ENCODE measurements at regions not wholly inside any gene's neighbourhood (a gene's known extent, or its start where the extent isn't known, plus 50 kb on each side); places are given as distances from the start of the nearest gene placed in this dataset.
"Not testable (repeated sequence)": the region's sequence is repeated elsewhere in the genome, so short reads cannot be mapped to it uniquely, and the experiment has no call there.

GRCh38 chr11:19433791-19434190 is 193.0 kb upstream of the E2F8 start:
- no peak for DNase-seq (ENCODE audit: low read depth in 2 of 2)

- DNase-seq (ENCODE audit: low read depth in 2 of 2): no peak
These were observed 192.6 kb upstream of the E2F8 start for GRCh38 chr11:19433367-19433766.

DNA sequence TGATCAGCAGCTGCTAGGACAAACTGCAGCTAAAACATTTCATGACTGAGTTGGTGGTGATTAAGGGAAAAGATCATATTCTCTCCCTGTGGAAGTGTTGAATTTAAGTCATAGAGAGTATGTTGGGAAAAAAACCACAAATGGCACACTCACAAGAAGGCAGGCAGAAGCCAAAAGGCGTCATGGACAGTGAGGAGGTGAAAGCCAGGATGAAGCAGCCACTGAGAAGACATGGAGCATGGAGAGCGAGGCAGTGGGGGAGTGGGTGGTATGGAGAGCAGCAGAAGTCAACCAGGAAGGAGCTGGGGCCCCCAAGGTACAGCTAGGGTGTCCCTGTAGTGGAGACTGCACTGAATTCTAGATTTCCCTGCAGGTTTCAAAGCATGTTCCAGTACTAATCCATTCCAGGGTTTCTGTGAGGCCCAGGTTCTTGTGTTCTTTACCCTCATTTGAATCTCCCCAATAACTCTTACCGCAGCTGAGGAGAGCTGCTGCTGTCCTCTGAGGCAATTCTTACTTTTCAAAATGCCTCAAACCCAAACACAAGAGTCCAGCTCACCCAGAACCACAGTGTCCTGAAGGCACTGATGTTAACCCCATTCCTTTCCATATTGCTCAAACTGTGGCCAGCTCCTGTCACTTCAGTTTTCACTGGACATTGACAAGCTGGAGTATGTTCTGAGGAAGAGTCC is 191.8 kb upstream of the E2F8 start:
- DNase-seq (ENCODE audit: low read depth in 2 of 2): no peak

GRCh38 chr11:19430754-19431398 is 190.1 kb upstream of the E2F8 start:
- no peak for DNase-seq (ENCODE audit: low read depth in 2 of 2)

DNA sequence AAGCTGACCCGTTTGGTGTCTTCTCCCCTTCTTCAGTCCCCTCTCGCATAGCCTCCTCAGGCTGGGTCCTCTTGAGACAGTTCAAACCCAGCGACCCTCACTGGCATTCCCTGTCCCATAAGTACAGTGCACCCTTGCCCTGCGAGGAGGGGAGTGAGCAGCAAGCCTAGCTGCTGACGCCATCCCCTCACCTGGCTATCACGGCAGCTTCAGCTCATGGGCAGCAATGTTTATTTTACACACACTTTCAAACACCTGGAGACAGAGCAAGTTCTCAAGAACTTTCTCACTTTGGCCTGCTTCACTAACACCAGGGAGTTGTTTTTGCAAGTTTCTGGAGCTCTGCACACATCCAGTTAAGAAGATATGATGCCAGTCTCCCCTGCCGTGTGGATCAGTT is 189.6 kb upstream of the E2F8 start:
- no peak for DNase-seq (ENCODE audit: low read depth in 2 of 2)

GRCh38 chr11:19429108-19429760 is 188.5 kb upstream of the E2F8 start:
- DNase-seq (ENCODE audit: low read depth in 2 of 2): no peak

DNA sequence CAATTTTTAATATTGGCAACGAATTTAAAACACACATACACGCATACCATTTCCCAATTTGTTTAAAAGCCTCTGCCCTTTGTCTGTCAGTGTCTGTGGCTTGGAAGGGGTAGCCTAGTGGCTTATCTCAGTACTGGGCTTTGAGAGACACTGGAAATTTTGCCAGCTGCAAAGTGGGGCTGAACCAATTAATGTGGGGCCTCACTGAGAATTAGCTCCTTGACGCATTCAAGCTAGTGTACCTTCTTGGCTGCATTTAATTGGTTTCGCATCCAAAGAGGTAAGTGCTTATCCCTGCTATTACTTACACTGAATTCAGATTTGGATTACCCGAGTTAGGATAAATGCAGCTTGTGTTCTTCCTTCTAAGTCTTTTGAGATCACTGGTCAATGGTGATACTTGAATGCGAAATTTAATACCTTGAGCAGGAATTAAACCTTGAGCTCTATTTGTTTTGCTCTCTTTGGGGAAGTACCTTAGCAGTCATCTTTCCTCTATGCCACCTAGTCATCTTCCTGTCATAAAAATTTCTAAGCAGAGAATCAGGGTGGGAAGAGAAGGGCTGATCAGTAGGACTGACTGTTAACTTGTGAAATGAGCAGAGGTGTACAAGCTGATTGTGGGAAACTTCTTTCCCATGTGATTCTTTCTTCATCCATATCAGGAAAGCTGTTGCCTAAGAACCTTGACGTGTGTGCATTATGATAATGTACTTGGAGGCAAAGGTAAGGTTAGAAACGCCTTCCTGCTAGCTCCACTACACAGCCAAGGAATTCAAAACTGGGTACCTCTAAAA is 187.7 kb upstream of the E2F8 start:
- peak; percentile 30 to 75 for DNase-seq (ENCODE audit: low read depth in 2 of 2)

DNA sequence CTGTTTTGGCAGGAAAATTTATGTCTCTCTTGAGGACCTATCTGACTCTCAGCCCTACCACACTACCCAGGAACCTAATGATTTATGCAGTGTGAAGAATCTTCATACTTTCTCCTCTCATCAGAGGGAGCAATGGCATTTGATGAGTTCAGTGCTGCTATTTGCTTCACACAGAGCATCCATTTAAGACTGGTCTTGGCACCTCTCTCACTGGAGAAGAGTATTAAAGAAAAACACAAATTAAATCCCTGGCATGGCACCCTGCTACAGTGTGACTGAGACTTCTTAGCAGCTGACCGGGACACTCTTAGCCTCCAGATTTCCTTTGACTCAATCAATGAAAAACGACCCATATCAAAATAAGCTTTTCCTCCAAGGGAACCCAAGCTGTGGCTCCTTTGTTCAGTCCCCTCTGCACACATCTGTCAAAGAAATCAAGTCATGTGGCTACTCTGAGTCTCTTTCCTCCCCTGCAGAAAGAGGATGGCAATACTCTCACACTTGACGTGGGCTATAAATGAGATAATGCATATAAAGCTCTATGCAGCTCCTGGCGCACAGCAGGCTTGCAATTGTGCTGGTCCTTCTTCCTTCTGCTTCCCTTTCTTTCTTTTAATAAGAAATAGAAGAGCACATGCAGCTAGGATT is 186.1 kb upstream of the E2F8 start:
- DNase-seq (ENCODE audit: low read depth in 2 of 2): no peak

GRCh38 chr11:19426011-19426755 is 185.4 kb upstream of the E2F8 start:
- no peak for DNase-seq (ENCODE audit: low read depth in 2 of 2)

- DNase-seq (ENCODE audit: low read depth in 2 of 2): no peak
These were observed 181.5 kb upstream of the E2F8 start for GRCh38 chr11:19422276-19422675.

DNA sequence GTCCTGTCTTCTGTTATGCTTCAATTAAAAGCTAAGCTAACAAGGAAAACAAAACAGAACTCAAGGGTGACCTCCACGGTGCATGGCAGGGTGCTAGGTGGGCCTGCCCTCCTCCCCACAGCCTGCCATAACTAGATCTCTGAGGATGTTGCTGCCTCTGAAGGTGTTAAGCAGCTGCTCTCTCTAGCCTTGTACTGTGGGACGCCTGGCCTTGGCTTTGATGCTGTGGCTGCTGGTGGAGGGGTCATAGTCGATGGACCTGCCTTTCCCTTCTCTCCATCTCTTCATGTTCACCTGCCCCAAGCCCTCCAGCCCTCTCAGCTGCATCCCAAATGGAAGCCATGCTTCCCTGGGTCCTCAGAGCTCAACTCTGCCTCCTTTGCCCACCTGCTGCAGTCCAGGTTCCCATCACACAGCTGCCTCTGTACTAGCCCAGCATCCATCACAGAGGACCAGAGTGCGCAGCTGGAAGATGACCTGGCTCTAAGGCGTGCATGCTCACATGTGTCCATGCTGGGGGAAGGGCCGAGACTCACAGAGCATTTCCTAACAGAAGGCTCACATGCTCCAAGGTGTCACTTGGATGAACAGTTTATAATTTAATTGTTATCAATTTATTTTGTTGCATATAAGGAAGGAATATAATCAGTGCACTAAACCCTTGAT is 180.3 kb upstream of the E2F8 start:
- DNase-seq (ENCODE audit: low read depth in 2 of 2): no peak

- no peak for DNase-seq (ENCODE audit: low read depth in 2 of 2)
These were observed 179.1 kb upstream of the E2F8 start for GRCh38 chr11:19419808-19420207.

DNA sequence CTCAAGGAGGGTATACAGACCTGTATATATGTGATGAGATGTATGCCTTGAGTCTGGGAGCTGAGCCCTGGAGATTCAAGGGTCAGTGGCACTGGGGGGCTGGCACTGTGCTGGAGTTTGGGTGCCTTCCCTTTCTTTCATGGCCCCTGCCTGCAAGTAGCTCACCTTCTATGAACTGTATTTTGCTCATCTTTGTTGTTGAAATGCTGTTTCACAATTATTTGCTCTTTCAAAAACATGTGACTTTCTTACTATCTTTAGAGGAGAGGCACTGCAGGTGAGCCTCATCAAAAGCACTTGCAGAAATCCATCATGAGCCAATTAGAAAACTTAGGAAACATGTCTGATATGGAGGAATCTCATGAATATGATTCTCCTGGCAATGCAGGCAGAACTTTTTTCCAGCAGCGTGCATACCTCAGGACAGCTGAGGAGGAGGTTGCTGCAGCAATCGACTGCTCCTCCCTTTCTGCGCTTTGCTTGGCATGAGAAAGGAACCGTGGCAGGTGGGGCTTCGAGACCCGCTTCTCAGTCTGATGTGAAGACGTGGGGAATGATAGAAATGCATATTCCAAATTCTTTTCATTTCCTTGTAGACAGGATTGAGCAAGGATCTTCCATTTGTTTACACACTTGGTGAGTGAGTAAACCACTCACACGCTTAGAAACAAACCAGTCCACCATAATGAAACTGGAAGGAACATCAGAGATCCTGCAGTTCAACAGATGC is 178.4 kb upstream of the E2F8 start:
- DNase-seq (ENCODE audit: low read depth in 2 of 2): no peak

GRCh38 chr11:19418221-19418620 is 177.5 kb upstream of the E2F8 start:
- no peak for DNase-seq (ENCODE audit: low read depth in 2 of 2)

- not testable (repeated sequence) for DNase-seq (ENCODE audit: low read depth in 2 of 2)
These were observed 171.3 kb upstream of the E2F8 start for GRCh38 chr11:19412070-19412469.

GRCh38 chr11:19410032-19410431 is 169.3 kb upstream of the E2F8 start:
- no peak for DNase-seq (ENCODE audit: low read depth in 2 of 2)

DNA sequence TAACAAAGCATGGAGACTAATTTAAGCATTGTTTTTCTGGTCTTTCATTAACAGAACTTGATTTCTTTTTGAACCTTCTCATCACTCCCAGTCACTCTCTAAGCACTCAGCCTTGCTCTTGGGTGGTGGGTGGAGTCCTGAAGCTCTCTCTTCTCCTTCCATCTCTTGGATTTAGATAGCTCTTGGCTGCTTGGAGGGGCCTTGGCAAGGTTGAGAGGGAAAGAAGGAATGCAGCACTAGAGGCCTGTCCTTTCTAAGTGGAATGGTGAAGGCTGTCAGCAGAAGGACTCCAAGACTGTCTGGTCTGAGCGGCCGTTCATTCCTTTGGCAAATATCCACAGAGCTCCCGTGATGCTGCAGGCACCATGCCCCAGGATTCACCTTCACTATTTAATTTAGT is 168.6 kb upstream of the E2F8 start:
- DNase-seq (ENCODE audit: low read depth in 2 of 2): no peak

- no peak for DNase-seq (ENCODE audit: low read depth in 2 of 2)
These were observed 167.0 kb upstream of the E2F8 start for GRCh38 chr11:19407677-19408270.

DNA sequence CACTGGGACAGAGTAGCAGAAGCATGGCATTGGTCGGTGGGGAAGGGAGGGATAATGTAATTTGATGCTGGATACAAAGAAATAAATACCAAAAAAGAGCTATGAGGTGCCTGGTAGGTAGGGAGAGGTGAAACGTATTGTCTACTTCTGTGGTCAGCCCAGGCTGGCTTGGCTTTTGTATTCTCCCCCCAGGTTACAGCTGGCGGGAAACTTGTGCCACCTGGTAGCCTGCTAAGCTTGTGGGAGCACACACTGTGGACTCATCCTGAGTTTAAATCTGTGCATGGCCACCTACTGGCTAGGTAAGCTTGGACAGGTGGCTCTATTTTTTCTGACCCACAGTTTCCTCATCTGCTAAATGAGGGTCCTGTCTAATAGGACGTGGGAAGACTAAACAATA is 165.2 kb upstream of the E2F8 start:
- no peak for DNase-seq (ENCODE audit: low read depth in 2 of 2)

Measured in dermis microvascular lymphatic vessel endothelial cell (primary cell).